Motor neuron (in vitro differentiated cells): ENCODE measurements at regions not wholly inside any gene's neighbourhood (a gene's known extent, or its start where the extent isn't known, plus 50 kb on each side); places are given as distances from the start of the nearest gene placed in this dataset.
A peak's percentile ranks its signal among the peaks of the same experiment; 100 is the strongest.
"Not testable (repeated sequence)": the region's sequence is repeated elsewhere in the genome, so short reads cannot be mapped to it uniquely, and the experiment has no call there.

Experiments
- ATAC-seq, 8 experiments: fragments of 200-7000 bp; cut with Tn5 transposase; replicated peaks in 6 of 8; 2 replicates each; pipeline ENCODE4 v1.8.0; 2021; ENCODE audit warnings: mild to moderate bottlenecking in 8 of 8, moderate library complexity in 8 of 8
- H3K27ac ChIP-seq, 2 donors: fragments of 250-450 bp; sonication (Bioruptor Pico); 2 replicates each; pipeline ENCODE4 v1.9.0; 2021; ENCODE audit warnings: antibody characterized with exemption in 2 of 2, mild to moderate bottlenecking in 2 of 2, moderate library complexity in 1 of 2
- H3K4me1 ChIP-seq, 2 donors: fragments of 250-450 bp; sonication (Bioruptor Pico); replicated peaks in 1 of 2; 2 replicates each; pipeline ENCODE4 v1.6.1; 2021; ENCODE audit warnings: antibody characterized with exemption in 2 of 2, mild to moderate bottlenecking in 2 of 2, moderate library complexity in 1 of 2
- H3K4me3 ChIP-seq, 5 donors: fragments of 250-450 bp; sonication (Bioruptor Pico); 2 replicates each; pipeline ENCODE4 v1.9.0; 2021; ENCODE audit warnings: antibody characterized with exemption in 5 of 5, mild to moderate bottlenecking in 5 of 5, moderate library complexity in 4 of 5
- WGBS, 10 experiments: fragments of 450-650 bp; shearing (Covaris generic); methylation state at CpG; one replicate each; pipeline ENCODE4 v1.0.0; 2022; 5-methylcytosine and 5-hydroxymethylcytosine counted together
- in situ Hi-C, 9 experiments: fragments of 400-800 bp; cut with MboI; loops; one replicate each; pipeline ENCODE4 v1.15.0; 2021; ENCODE audit warnings: low sequenced_read_pairs in 9 of 9, low pct_unique_long_range_greater_than_20kb in 2 of 9; ENCODE audit not compliant: unreplicated experiment in 9 of 9

DNA sequence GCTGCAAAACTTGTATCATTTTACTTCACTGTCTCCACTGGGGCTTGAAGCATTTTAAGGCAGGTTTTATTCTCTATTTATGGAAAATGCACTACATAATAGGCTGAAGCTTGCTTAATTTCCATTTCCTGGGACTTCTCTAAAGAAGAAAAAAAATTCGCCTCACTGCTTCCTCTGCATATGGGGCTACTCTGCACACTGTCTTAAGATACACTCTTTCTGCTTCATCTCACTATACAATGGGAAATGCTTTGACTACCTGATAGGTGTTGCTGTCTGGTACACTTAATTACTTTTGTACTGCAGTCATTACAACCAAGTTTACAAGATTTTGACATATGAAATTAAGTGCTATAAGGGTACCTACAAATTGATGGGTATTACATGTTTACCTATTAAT lies 466.0 kb downstream of the KCNJ18 start:
- in situ Hi-C loops = no loop called here
- WGBS, 10 experiments = 0 to 50% (median 17%) methylated on average over 1 of the region's 1 CpG
- Histone ChIP-seq H3K4me1 (no peaks in the 10 kb centered on the region), H3K27ac (no peak overlapping the region), H3K4me3 (no peak overlapping the region)
- no peak for ATAC-seq

DNA sequence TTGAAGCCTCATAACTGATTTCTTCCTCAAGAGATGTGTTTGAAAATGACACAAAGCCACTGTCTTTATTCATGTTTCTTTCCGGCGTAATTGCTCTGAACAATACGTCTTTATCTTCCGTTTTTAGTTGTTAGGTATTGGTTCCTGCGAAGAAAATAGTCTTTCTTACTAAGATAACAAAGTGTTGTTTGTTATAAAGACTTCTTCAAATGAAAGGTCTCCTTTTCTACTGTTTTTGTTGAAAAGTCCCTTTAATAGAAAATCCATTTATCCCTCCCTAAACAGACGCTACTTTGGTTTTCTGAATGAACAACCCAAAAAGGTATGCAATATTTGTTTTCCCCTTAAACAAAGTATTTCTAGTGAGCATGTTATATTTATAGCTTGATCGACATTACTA lies 469.1 kb downstream of the KCNJ18 start:
- Histone ChIP-seq H3K4me1 (no peaks in the 10 kb centered on the region), H3K4me3 (no peak overlapping the region), H3K27ac (no peak overlapping the region)
- 26 to 79% (median 50%) methylated on average over 1 to 7 of the region's 7 CpGs; no CpG with 5 or more reads in 1 of the 10 experiments for WGBS, 10 experiments
- in situ Hi-C loops = no loop called here
- no peak for ATAC-seq

DNA sequence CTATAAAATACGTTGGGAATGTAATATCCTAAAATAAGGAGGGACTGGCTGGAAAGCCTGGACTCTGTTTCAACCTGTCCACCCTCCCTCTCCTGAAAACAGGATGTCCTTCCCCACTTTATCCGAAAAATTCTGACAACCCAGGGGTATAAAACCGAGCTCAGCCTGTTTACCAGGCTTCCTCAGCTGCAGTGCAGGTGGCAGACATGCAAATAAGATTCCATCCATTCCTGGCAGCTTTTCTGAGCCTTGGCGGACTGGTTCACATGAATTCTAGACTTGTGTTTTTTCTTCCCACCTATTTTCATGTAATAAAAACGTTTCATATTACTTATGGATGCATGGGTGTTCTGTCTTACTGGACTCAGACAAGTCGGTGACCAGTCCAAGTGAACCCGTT lies 479.3 kb downstream of the KCNJ18 start:
- Histone ChIP-seq H3K27ac (no peak overlapping the region), H3K4me1 (no peaks in the 10 kb centered on the region), H3K4me3 (no peak overlapping the region)
- in situ Hi-C loops = no loop called here
- WGBS, 10 experiments = 0 to 57% (median 42%) methylated on average over 3 to 7 of the region's 7 CpGs
- no peak for ATAC-seq

DNA sequence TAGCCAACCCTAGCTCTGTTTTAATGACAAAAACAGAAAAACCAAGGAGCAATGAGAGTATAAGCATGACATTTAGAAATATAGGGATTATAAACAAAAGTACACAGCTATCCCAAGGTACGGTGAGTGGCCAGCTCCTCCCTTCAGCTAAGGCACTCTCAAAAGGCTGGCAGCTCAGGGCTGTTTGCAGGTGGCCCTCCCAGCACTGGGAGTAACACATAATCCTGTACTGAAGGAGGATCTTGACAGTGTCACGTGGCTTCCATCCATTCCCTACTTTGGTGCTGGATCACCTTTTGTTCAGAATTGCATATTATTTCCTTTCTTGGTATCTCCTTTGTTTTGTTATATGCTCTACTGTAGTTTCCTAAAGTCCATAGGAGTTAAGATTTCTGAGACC lies 500.8 kb downstream of the KCNJ18 start:
- WGBS, 10 experiments = 13 to 71% (median 60%) methylated on average over 1 to 2 of the region's 2 CpGs; no CpG with 5 or more reads in 3 of the 10 experiments
- in situ Hi-C loops = no loop called here
- Histone ChIP-seq H3K27ac (no peak overlapping the region), H3K4me1 (no peaks in the 10 kb centered on the region), H3K4me3 (no peak overlapping the region)
- no peak for ATAC-seq

DNA sequence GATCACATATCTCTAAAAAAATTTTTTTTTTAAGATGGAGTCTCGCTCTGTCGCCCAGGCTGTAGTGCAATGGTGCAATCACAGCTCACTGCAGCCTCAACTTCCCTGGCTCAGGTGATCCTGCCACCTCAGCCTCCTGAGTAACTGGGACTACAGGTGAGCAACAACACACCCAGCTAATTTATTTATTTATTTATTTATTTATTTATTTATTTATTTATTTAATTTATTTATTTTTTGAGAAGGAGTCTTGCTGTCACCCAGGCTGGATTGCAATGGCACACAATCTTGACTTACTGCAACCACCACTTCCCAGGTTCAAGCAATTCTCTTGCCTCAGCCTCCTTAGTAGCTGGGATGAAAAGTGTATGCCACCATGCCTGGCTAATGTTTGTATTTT lies 507.9 kb downstream of the KCNJ18 start:
- WGBS, 10 experiments = 0 to 90% (median 50%) methylated on average over 1 to 2 of the region's 2 CpGs; no CpG with 5 or more reads in 5 of the 10 experiments
- not testable (repeated sequence) for H3K4me3 ChIP-seq, ATAC-seq, H3K27ac ChIP-seq, H3K4me1 ChIP-seq
- in situ Hi-C loops = loop anchor here in 2 of 9 experiments (25.0 kb wide), 1 partner anchor 112 kb away; no protein-coding TSS in a partner anchor

DNA sequence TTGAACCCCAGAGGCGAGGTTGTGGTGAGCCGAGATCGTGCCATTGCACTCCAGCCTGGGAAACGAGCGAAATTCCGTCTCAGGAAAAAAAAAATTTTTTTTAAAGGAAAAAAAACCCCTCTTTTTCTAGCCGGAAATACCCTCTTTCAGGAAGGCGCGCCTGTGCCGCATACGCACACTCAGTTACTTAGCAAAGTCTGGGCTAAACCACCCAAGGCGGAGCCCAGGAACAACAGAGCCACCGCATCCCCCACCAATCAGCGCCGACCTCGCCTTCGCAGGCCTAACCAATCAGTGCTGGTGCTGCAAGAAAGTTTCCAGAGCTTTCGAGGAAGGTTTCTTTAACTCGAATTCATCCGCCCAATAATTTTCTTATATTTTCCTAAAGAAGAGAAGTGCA lies 510.4 kb downstream of the KCNJ18 start:
- WGBS, 10 experiments = 45 to 100% (median 86%) methylated on average over 2 to 14 of the region's 20 CpGs; no CpG with 5 or more reads in 1 of the 10 experiments
- ATAC-seq = no peak
- Histone ChIP-seq H3K27ac (no peak overlapping the region), H3K4me3 (no peak overlapping the region), H3K4me1 (no peaks in the 10 kb centered on the region)
- in situ Hi-C loops = loop anchor here in 2 of 9 experiments (25.0 kb wide), 1 partner anchor 110 kb away; no protein-coding TSS in a partner anchor

DNA sequence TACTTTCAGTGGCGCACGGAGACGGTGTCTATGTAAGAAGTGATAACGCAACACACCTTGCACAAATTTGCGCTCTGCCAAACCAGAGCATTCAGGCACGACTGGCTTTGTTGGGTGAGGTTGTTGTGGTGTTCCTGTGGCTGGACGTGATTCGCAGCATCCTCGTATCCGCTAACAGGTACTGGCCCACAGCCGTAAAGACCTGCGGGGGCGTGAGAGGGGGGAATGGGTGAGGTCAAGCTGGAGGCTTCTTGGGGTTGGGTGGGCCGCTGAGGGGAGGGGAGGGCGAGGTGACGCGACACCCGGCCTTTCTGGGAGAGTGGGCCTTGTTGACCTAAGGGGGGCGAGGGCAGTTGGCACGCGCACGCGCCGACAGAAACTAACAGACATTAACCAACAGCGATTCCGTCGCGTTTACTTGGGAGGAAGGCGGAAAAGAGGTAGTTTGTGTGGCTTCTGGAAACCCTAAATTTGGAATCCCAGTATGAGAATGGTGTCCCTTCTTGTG lies 510.9 kb downstream of the KCNJ18 start:
- in situ Hi-C loops = loop anchor here in 2 of 9 experiments (25.0 kb wide), 1 partner anchor 109 kb away; no protein-coding TSS in a partner anchor
- WGBS, 10 experiments = 80 to 100% (median 90%) methylated on average over 1 to 4 of the region's 29 CpGs; no CpG with 5 or more reads in 6 of the 10 experiments
- no peak for ATAC-seq
- H3K27ac ChIP-seq = no peak overlapping the region
- H3K4me3 ChIP-seq = no peak overlapping the region
- no peaks in the 10 kb centered on the region for H3K4me1 ChIP-seq

DNA sequence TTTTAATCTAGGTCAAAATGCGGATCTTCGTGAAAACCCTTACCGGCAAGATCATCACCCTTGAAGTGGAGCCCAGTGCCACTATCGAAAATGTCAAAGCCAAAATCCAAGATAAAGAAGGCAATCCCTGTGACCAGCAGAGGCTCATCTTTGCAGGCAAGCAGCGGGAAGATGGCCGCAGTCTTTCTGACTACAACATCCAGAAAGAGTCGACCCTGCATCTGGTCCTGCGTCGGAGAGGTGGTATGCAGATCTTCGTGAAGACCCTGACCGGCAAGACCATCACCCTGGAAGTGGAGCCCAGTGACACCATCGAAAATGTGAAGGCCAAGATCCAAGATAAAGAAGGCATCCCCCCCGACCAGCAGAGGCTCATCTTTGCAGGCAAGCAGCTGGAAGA lies 511.8 kb downstream of the KCNJ18 start:
- H3K27ac ChIP-seq, H3K4me3 ChIP-seq, ATAC-seq, H3K4me1 ChIP-seq: not testable (repeated sequence)
- WGBS, 10 experiments = 40 to 98% (median 77%) methylated on average over 1 to 11 of the region's 13 CpGs; no CpG with 5 or more reads in 4 of the 10 experiments
- in situ Hi-C loops = loop anchor here in 2 of 9 experiments (25.0 kb wide), 1 partner anchor 108 kb away; no protein-coding TSS in a partner anchor

DNA sequence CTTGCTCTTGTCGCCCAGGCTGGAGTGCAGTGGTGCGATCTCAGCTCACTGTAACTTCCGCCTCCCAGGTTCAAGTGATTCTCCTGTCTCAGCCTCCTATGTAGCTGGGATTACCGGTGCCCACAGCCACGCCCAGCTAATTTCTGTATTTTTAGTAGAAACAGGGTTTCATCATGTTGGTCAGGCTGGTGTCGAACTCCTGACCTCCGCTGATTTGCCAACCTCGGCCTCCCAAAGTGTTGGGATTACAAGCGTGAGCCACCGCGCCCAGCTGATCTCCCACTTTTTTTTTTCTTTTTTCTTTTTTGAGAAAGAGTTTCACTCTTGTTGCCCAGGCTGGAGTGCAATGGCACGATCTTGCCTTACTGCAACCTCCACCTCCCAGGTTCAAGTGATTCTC lies 517.9 kb downstream of the KCNJ18 start:
- in situ Hi-C loops = loop anchor here in 2 of 9 experiments (25.0 kb wide), 1 partner anchor 102 kb away; no protein-coding TSS in a partner anchor
- not testable (repeated sequence) for H3K27ac ChIP-seq

DNA sequence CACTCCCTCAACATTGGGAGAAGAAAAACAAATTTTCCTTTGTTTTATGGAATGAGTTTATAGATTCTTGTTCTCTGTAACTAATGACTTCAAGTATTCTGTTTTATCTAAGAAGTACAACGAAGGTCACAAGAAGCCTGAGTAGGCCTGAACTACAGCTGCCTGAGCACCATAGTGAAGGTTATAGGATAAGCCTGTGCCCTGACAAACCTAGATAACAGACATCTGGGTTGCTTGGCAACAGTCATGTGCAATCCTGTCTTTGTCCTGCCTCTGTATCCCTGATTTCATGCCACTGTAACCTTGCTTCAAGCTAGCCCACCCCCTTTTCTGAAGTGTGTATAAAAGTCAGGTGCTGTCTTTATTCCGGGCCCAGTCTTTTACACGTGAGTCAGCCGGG lies 520.8 kb downstream of the KCNJ18 start:
- not testable (repeated sequence) for H3K4me1 ChIP-seq, H3K4me3 ChIP-seq, H3K27ac ChIP-seq, ATAC-seq
- in situ Hi-C loops = loop anchor here in 2 of 9 experiments (25.0 kb wide), 1 partner anchor 99 kb away; no protein-coding TSS in a partner anchor
- 0 to 94% (median 63%) methylated on average over 1 to 4 of the region's 4 CpGs; no CpG with 5 or more reads in 2 of the 10 experiments for WGBS, 10 experiments

More for the DNA sequence above, 517.9 kb downstream of the KCNJ18 start:
- WGBS, 10 experiments = 8 to 94% (median 84%) methylated on average over 2 to 10 of the region's 12 CpGs; no CpG with 5 or more reads in 2 of the 10 experiments
- H3K4me3 ChIP-seq, ATAC-seq, H3K4me1 ChIP-seq: not testable (repeated sequence)

DNA sequence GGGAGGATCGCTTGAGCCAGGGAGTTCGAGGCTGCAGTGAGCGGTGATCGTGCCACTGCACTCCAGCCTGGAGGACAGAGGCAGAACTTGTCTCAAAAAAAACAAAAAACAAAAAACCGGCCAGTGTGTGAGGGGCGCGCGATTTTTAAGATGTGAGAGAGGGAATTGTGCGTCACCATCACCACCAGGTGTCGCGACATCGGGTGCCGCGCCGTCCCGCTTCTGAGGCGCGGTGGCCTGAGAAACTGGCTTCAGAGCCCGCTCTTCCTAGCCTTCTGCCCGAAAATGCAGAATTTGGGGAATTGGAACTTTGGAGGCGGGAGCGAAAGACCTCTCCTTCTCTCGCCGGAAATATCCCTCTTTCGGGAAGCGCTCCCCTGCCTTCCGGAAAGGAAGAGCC lies 524.8 kb downstream of the KCNJ18 start:
- H3K4me3 ChIP-seq = peak overlapping the region in 1 of 5 donors; percentile 30
- ATAC-seq = peak in 2 of 8 experiments; percentile 21 to 39
- no peak overlapping the region for H3K27ac ChIP-seq
- 10 to 80% (median 48%) methylated on average over 1 to 20 of the region's 27 CpGs; no CpG with 5 or more reads in 2 of the 10 experiments for WGBS, 10 experiments
- no peaks in the 10 kb centered on the region for H3K4me1 ChIP-seq
- in situ Hi-C loops = loop anchor here in 2 of 9 experiments (25.0 kb wide), 1 partner anchor 95 kb away; no protein-coding TSS in a partner anchor

DNA sequence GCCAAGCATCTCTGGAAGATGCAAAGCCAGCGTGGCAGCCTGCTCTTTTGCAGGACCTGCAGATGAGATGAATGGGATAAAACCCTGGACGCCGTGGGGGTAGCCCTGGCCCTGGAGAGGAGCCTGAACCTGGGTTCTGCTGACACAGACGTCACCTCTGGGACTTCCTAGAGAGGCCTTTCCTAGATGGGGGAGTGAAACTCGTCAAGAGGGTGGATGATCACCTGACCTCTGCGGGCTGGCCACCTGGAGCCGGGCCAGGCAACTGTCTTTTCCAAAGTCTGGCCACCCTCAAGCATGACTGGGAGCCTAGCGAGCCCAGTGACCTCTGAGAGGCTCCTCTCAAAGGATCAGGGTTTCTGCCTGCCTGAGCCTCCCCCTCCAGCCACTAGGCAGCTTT lies 529.0 kb downstream of the KCNJ18 start:
- no peak overlapping the region for H3K4me3 ChIP-seq
- no peak for ATAC-seq
- WGBS, 10 experiments = 0 to 95% (median 92%) methylated on average over 1 to 3 of the region's 8 CpGs; no CpG with 5 or more reads in 5 of the 10 experiments
- H3K4me1 ChIP-seq = no peaks in the 10 kb centered on the region
- in situ Hi-C loops = loop anchor here in 2 of 9 experiments (25.0 kb wide), 1 partner anchor 91 kb away; no protein-coding TSS in a partner anchor
- H3K27ac ChIP-seq = no peak overlapping the region

DNA sequence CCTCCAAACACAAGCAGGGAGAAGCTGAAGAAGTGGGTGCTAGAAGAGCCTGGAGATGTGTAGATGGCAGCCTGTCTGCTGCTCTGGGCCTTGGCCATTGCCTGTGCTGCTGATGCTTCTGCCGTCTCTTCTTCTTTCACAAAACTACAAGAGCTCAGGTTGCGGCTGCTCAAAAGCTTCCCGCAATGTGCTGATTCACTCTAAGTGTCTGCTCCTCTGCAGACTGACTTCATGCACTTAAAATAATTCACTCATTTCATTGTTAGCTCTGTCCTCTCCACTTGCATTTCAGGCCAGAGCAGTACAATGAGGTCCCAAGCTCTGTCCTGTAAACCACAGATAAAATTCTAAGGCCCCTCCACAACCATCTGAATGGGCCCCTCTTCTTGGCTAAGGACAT lies 534.2 kb downstream of the KCNJ18 start:
- H3K27ac ChIP-seq, H3K4me1 ChIP-seq, in situ Hi-C loops, H3K4me3 ChIP-seq: not testable (repeated sequence)
- peak in 3 of 8 experiments; percentile 21 to 33 (median 26) for ATAC-seq
- 60 to 100% (median 100%) methylated on average over 1 to 2 of the region's 3 CpGs; no CpG with 5 or more reads in 7 of the 10 experiments for WGBS, 10 experiments
